SH-SY5Y (cell line): ENCODE measurements at regions not wholly inside any gene's neighbourhood (a gene's known extent, or its start where the extent isn't known, plus 50 kb on each side); places are given as distances from the start of the nearest gene placed in this dataset.

Source experiments
- GATA2 ChIP-seq: IDR thresholded peaks from 2 replicates; pipeline ENCODE4 v1.6.1; 2011; ENCODE audit warnings: mild to moderate bottlenecking, low read depth, low read length
- GATA3 ChIP-seq: IDR thresholded peaks from 2 replicates; pipeline ENCODE4 v1.6.1; 2011; ENCODE audit warnings: low read depth, mild to moderate bottlenecking, low read length, moderate library complexity

GRCh38 chr14:54174457-54174856 lies 217.8 kb upstream of the BMP4 start:
- TF ChIP-seq GATA2 (no peak), GATA3 (no peak)
